Smooth muscle cell (in vitro differentiated cells): ENCODE measurements at regions not wholly inside any gene's neighbourhood (a gene's known extent, or its start where the extent isn't known, plus 50 kb on each side); places are given as distances from the start of the nearest gene placed in this dataset.
"Not testable (repeated sequence)": the region's sequence is repeated elsewhere in the genome, so short reads cannot be mapped to it uniquely, and the experiment has no call there.

Experiments
- DNase-seq: peaks from one replicate; lab custom pipeline; 2025; ENCODE audit not compliant: unreplicated experiment; lab: John Stamatoyannopoulos, UW
- H2AFZ ChIP-seq: fragments of 200-600 bp; sonication (generic); 2 replicates; pipeline ENCODE4 v1.6.0; 2016; ENCODE audit warnings: antibody characterized with exemption, low read depth, mild to moderate bottlenecking
- H3F3A ChIP-seq: fragments of 200-600 bp; sonication (generic); 2 replicates; pipeline ENCODE4 v1.6.0; 2017; ENCODE audit warnings: antibody characterized with exemption, low read depth
- H3K27ac ChIP-seq: fragments of 200-600 bp; sonication (generic); 2 replicates; pipeline ENCODE4 v1.5.1; 2016; ENCODE audit warnings: low read depth, mild to moderate bottlenecking
- H3K27me3 ChIP-seq: fragments of 200-600 bp; sonication (generic); 2 replicates; pipeline ENCODE4 v1.6.1; 2016; ENCODE audit warnings: low read depth, mild to moderate bottlenecking
- H3K36me3 ChIP-seq: fragments of 200-600 bp; sonication (generic); 2 replicates; pipeline ENCODE4 v1.5.1; 2016; ENCODE audit warnings: low read depth
- H3K4me1 ChIP-seq: fragments of 200-600 bp; sonication (generic); 2 replicates; pipeline ENCODE4 v1.5.1; 2016; ENCODE audit warnings: low read depth
- H3K4me2 ChIP-seq: fragments of 200-600 bp; sonication (generic); 2 replicates; pipeline ENCODE4 v1.6.0; 2016; ENCODE audit warnings: mild to moderate bottlenecking
- H3K4me3 ChIP-seq: fragments of 200-600 bp; sonication (generic); 2 replicates; pipeline ENCODE4 v1.5.1; 2016; ENCODE audit warnings: mild to moderate bottlenecking
- H3K79me2 ChIP-seq: fragments of 200-600 bp; sonication (generic); 2 replicates; pipeline ENCODE4 v1.6.0; 2016; ENCODE audit warnings: low read depth, mild to moderate bottlenecking
- H3K9ac ChIP-seq: fragments of 200-600 bp; sonication (generic); 2 replicates; pipeline ENCODE4 v1.6.0; 2016; ENCODE audit warnings: low read depth
- H3K9me3 ChIP-seq: fragments of 200-600 bp; sonication (generic); replicated peaks from 2 replicates; pipeline ENCODE4 v1.5.1; 2016; ENCODE audit warnings: low read depth
- H4K20me1 ChIP-seq: fragments of 200-600 bp; sonication (generic); 2 replicates; pipeline ENCODE4 v1.6.0; 2016; ENCODE audit warnings: low read depth
- CTCF ChIP-seq: fragments of 200-600 bp; sonication (generic); IDR thresholded peaks from 2 replicates; pipeline ENCODE4 v1.5.1; 2017; ENCODE audit warnings: borderline replicate concordance, mild to moderate bottlenecking, antibody characterized with exemption; ENCODE audit not compliant: insufficient read depth, poor library complexity, severe bottlenecking
- WGBS: methylation state at CpG from one replicate; pipeline ENCODE4 v1.1.7; 2016; ENCODE audit warnings: low lambda C conversion rate; 5-methylcytosine and 5-hydroxymethylcytosine counted together

- no peaks in the 10 kb centered on the region for H4K20me1 ChIP-seq
- H3F3A ChIP-seq: no peaks in the 10 kb centered on the region
- no peaks in the 10 kb centered on the region for H3K36me3 ChIP-seq
- H3K79me2 ChIP-seq: no peaks in the 10 kb centered on the region
- no peak overlapping the region for H3K9ac ChIP-seq
- H2AFZ ChIP-seq: no peak overlapping the region
- DNase-seq: no peak
- H3K27me3 ChIP-seq: no peaks in the 10 kb centered on the region
- no peak overlapping the region for H3K4me2 ChIP-seq
- no peaks in the 10 kb centered on the region for H3K4me1 ChIP-seq
- no peaks in the 10 kb centered on the region for H3K9me3 ChIP-seq
- no peak for TF ChIP-seq CTCF
- no peak overlapping the region for H3K27ac ChIP-seq
- WGBS: 78% methylated on average over 3 of the region's 3 CpGs
- H3K4me3 ChIP-seq: no peak overlapping the region
Measured at GRCh38 chr6:16028966-16029365, 99.9 kb upstream of the MYLIP start.

GRCh38 chr6:16020259-16020658, 108.6 kb upstream of the MYLIP start:
- TF ChIP-seq CTCF: no peak
- Histone ChIP-seq H3K4me3 (no peak overlapping the region), H3K27me3 (no peaks in the 10 kb centered on the region), H3K36me3 (no peaks in the 10 kb centered on the region), H3K79me2 (no peaks in the 10 kb centered on the region), H3K9ac (no peak overlapping the region), H3K27ac (no peak overlapping the region), H3K4me2 (no peak overlapping the region), H3K4me1 (no peaks in the 10 kb centered on the region), H3K9me3 (no peaks in the 10 kb centered on the region), H2AFZ (no peak overlapping the region), H4K20me1 (no peaks in the 10 kb centered on the region), H3F3A (no peaks in the 10 kb centered on the region)
- 92% methylated on average over 3 of the region's 3 CpGs for WGBS
- no peak for DNase-seq

GRCh38 chr6:16019462-16019861, 109.4 kb upstream of the MYLIP start:
- no peaks in the 10 kb centered on the region for H3K9me3 ChIP-seq
- no peaks in the 10 kb centered on the region for H3K27me3 ChIP-seq
- TF ChIP-seq CTCF: no peak
- no peak overlapping the region for H2AFZ ChIP-seq
- H3K4me2 ChIP-seq: no peak overlapping the region
- no peaks in the 10 kb centered on the region for H4K20me1 ChIP-seq
- no peak overlapping the region for H3K27ac ChIP-seq
- no peaks in the 10 kb centered on the region for H3K36me3 ChIP-seq
- no peak overlapping the region for H3K9ac ChIP-seq
- no peaks in the 10 kb centered on the region for H3F3A ChIP-seq
- H3K79me2 ChIP-seq: no peaks in the 10 kb centered on the region
- H3K4me3 ChIP-seq: no peak overlapping the region
- H3K4me1 ChIP-seq: no peaks in the 10 kb centered on the region
- 83% methylated on average over 3 of the region's 3 CpGs for WGBS
- DNase-seq: no peak

- no peak overlapping the region for H2AFZ ChIP-seq
- WGBS: 97% methylated on average over 4 of the region's 4 CpGs
- no peaks in the 10 kb centered on the region for H3K4me1 ChIP-seq
- no peak overlapping the region for H3K4me2 ChIP-seq
- H3K79me2 ChIP-seq: no peaks in the 10 kb centered on the region
- DNase-seq: no peak
- H3K9ac ChIP-seq: no peak overlapping the region
- no peak overlapping the region for H3K4me3 ChIP-seq
- H3K27ac ChIP-seq: no peak overlapping the region
- no peaks in the 10 kb centered on the region for H3K27me3 ChIP-seq
- H3K36me3 ChIP-seq: no peaks in the 10 kb centered on the region
- H4K20me1 ChIP-seq: no peaks in the 10 kb centered on the region
- H3K9me3 ChIP-seq: no peaks in the 10 kb centered on the region
- TF ChIP-seq CTCF: no peak
- H3F3A ChIP-seq: no peaks in the 10 kb centered on the region
Measured at GRCh38 chr6:16018626-16019025, 110.3 kb upstream of the MYLIP start.

- not testable (repeated sequence) for H3K27ac ChIP-seq
Measured at GRCh38 chr6:16014325-16014724, 114.6 kb upstream of the MYLIP start.

More at GRCh38 chr6:16014325-16014724, 114.6 kb upstream of the MYLIP start:
- not testable (repeated sequence) for H3K36me3 ChIP-seq, H2AFZ ChIP-seq, H3K79me2 ChIP-seq, H3K9me3 ChIP-seq, H3F3A ChIP-seq, H3K27me3 ChIP-seq, H3K4me1 ChIP-seq, DNase-seq, H3K4me2 ChIP-seq, H3K9ac ChIP-seq, H4K20me1 ChIP-seq, H3K4me3 ChIP-seq
- WGBS: 85% methylated on average over 3 of the region's 3 CpGs
